ENCODE measurements at regions not wholly inside any gene's neighbourhood (a gene's known extent, or its start where the extent isn't known, plus 50 kb on each side); places are given as distances from the start of the nearest gene placed in this dataset.
"Not testable (repeated sequence)": the region's sequence is repeated elsewhere in the genome, so short reads cannot be mapped to it uniquely, and the experiment has no call there.

DNA sequence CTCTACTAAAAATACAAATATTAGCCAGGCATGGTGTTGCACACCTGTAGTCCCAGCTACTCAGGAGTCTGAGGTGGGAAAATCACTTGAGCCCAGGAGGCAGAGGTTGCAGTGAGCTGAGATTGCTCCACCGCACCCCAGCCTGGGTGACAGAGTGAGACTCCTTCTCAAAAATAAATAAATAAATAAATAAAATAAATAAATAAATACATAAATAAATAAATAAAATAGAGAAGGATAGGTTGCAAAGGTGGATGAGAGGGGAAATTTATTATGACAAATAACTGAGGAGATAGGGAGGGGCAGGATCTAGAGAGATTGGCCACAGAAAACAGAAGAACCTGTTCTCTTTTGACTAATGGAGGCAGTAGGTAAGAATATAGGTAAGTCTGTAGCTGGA, 601.6 kb downstream of the LRRC70 start:
- H2AFZ ChIP-seq (replicated peaks; ENCODE audit: low read length, poor library complexity); H2AK5ac ChIP-seq (ENCODE audit: low read depth, low read length); H3K27me3 ChIP-seq (ENCODE audit: control insufficient read depth, insufficient read depth, low read length); H4K8ac ChIP-seq (ENCODE audit: low read depth in 2 of 2, low read length in 2 of 2); H3K14ac ChIP-seq (replicated peaks; ENCODE audit: low read depth, low read length); in situ Hi-C loops (cut with MboI; ENCODE audit: low sequenced_read_pairs); POLR2A ChIA-PET (ENCODE audit: unreplicated experiment); DNase-seq; H2BK15ac ChIP-seq (ENCODE audit: low read depth, low read length); H3K18ac ChIP-seq (ENCODE audit: low read depth, low read length); H2BK20ac ChIP-seq (ENCODE audit: low read depth, low read length); H3K27ac ChIP-seq (ENCODE audit: insufficient read depth, low read length); H3K9ac ChIP-seq (ENCODE audit: low read depth, low read length); H3K79me1 ChIP-seq (ENCODE audit: low read depth in 1 of 2, low read length in 2 of 2); H3K23ac ChIP-seq (ENCODE audit: low read depth, low read length); H4K5ac ChIP-seq (ENCODE audit: low read depth, low read length); H4K91ac ChIP-seq (ENCODE audit: insufficient read depth, low read depth, low read length); BruUV-seq (replicated peaks); intact Hi-C loops (cut with micrococcal nuclease); H3K56ac ChIP-seq (ENCODE audit: extremely low read depth, insufficient read depth, low read length); H3K36me3 ChIP-seq (ENCODE audit: control insufficient read depth, insufficient read depth, low read length); H4K20me1 ChIP-seq (ENCODE audit: insufficient read depth, low read length); H2BK5ac ChIP-seq (ENCODE audit: low read depth, low read length, poor library complexity, severe bottlenecking); H2BK120ac ChIP-seq (ENCODE audit: low read depth, low read length); ATAC-seq (ENCODE audit: low read depth); H3K4ac ChIP-seq (ENCODE audit: low read depth, low read length); dilution Hi-C loops (cut with HindIII; ENCODE audit: low sequenced_read_pairs, unreplicated experiment); H3K4me1 ChIP-seq (ENCODE audit: control insufficient read depth, insufficient read depth, low read length); H3K4me2 ChIP-seq (ENCODE audit: low read depth, low read length); H2AK9ac ChIP-seq (replicated peaks; ENCODE audit: low read depth, low read length, poor library complexity); H3K9me1 ChIP-seq (ENCODE audit: insufficient read depth, low read length); H3K4me3 ChIP-seq (ENCODE audit: insufficient read depth, low read depth, low read length); CTCF ChIA-PET: not testable (repeated sequence)
- no CpG with 5 or more reads among the region's 1 CpG for WGBS, 2 experiments (ENCODE audit: extremely low coverage in 2 of 2, insufficient read length in 1 of 2)
- peaks cover 11% of the 10 kb centered on the region for H3K9me3 ChIP-seq (ENCODE audit: control insufficient read depth, insufficient read depth, low read length)

Data from IMR-90 (cell line).